Neural crest cell (in vitro differentiated cells): ENCODE measurements at regions not wholly inside any gene's neighbourhood (a gene's known extent, or its start where the extent isn't known, plus 50 kb on each side); places are given as distances from the start of the nearest gene placed in this dataset.

Source experiments
- DNase-seq: peaks from one replicate; pipeline ENCODE4 v3.0.0; 2021; ENCODE audit warnings: low read depth, mixed read lengths, low spot score
- H3K27ac Mint-ChIP-seq: one replicate; pipeline ENCODE4 v1.8.0; 2021; ENCODE audit warnings: mild to moderate bottlenecking, mixed read lengths; ENCODE audit not compliant: unreplicated experiment
- H3K27me3 Mint-ChIP-seq: 2 replicates; pipeline ENCODE4 v1.8.0; 2021; ENCODE audit warnings: low read depth, mild to moderate bottlenecking, mixed read lengths
- H3K36me3 Mint-ChIP-seq: 2 replicates; pipeline ENCODE4 v1.8.0; 2021; ENCODE audit warnings: low read depth, mild to moderate bottlenecking, mixed read lengths
- H3K4me1 Mint-ChIP-seq: 2 replicates; pipeline ENCODE4 v1.8.0; 2021; ENCODE audit warnings: mixed read lengths
- H3K4me3 Mint-ChIP-seq: one replicate; pipeline ENCODE4 v1.8.0; 2021; ENCODE audit warnings: mild to moderate bottlenecking, mixed read lengths
- H3K9me3 Mint-ChIP-seq: 2 replicates; pipeline ENCODE4 v1.8.0; 2021; ENCODE audit warnings: mixed read lengths
- CTCF ChIP-seq: fragments of 200-600 bp; sonication (generic); conservative IDR thresholded peaks from 2 replicates; pipeline ENCODE4 v1.5.0; 2021; ENCODE audit warnings: antibody characterized with exemption, mild to moderate bottlenecking

GRCh38 chr2:215796140-215796855 lies 217.1 kb downstream of the MREG start:
- no peaks in the 10 kb centered on the region for H3K27me3 Mint-ChIP-seq
- no peak overlapping the region for H3K27ac Mint-ChIP-seq
- no peaks in the 10 kb centered on the region for H3K9me3 Mint-ChIP-seq
- H3K36me3 Mint-ChIP-seq: no peaks in the 10 kb centered on the region
- TF ChIP-seq CTCF: no peak
- no peak overlapping the region for H3K4me3 Mint-ChIP-seq
- no peak for DNase-seq
- peaks cover 10% of the 10 kb centered on the region for H3K4me1 Mint-ChIP-seq

- Mint-ChIP-seq H3K36me3 (no peaks in the 10 kb centered on the region), H3K4me3 (no peak overlapping the region), H3K9me3 (no peaks in the 10 kb centered on the region), H3K27me3 (no peaks in the 10 kb centered on the region), H3K4me1 (peaks cover 10% of the 10 kb centered on the region), H3K27ac (no peak overlapping the region)
- DNase-seq: no peak
- no peak for TF ChIP-seq CTCF
These were observed 218.4 kb downstream of the MREG start for GRCh38 chr2:215794829-215795546.

GRCh38 chr2:215793747-215794595 lies 219.4 kb downstream of the MREG start:
- Mint-ChIP-seq H3K27ac (no peak overlapping the region), H3K36me3 (no peaks in the 10 kb centered on the region), H3K27me3 (no peaks in the 10 kb centered on the region), H3K9me3 (peaks cover 2% of the 10 kb centered on the region), H3K4me1 (peaks cover 10% of the 10 kb centered on the region), H3K4me3 (no peak overlapping the region)
- no peak for TF ChIP-seq CTCF
- DNase-seq: no peak

- Mint-ChIP-seq H3K36me3 (no peaks in the 10 kb centered on the region), H3K4me3 (no peak overlapping the region), H3K27me3 (no peaks in the 10 kb centered on the region), H3K4me1 (peaks cover 10% of the 10 kb centered on the region), H3K9me3 (peaks cover 2% of the 10 kb centered on the region), H3K27ac (no peak overlapping the region)
- no peak for DNase-seq
- TF ChIP-seq CTCF: no peak
These were observed 221.8 kb downstream of the MREG start for GRCh38 chr2:215791481-215791937.
